Progenitor cell of endocrine pancreas (in vitro differentiated cells): ENCODE measurements at regions not wholly inside any gene's neighbourhood (a gene's known extent, or its start where the extent isn't known, plus 50 kb on each side); places are given as distances from the start of the nearest gene placed in this dataset.

Source experiments
- DNase-seq: peaks from one replicate; pipeline ENCODE4 v3.0.0; 2021; ENCODE audit warnings: low spot score; ENCODE audit not compliant: unreplicated experiment
- H3K27ac Mint-ChIP-seq: 2 replicates; pipeline ENCODE4 v1.8.0; 2021; ENCODE audit warnings: mild to moderate bottlenecking, moderate library complexity, mixed read lengths
- H3K27me3 Mint-ChIP-seq: 2 replicates; pipeline ENCODE4 v1.8.0; 2021; ENCODE audit warnings: mixed read lengths
- H3K36me3 Mint-ChIP-seq: 2 replicates; pipeline ENCODE4 v1.8.0; 2022; ENCODE audit warnings: mixed read lengths; ENCODE audit not compliant: insufficient read depth
- H3K4me1 Mint-ChIP-seq: 2 replicates; pipeline ENCODE4 v1.8.0; 2021; ENCODE audit warnings: low read depth, mixed read lengths
- H3K4me3 Mint-ChIP-seq: 2 replicates; pipeline ENCODE4 v1.8.0; 2021; ENCODE audit warnings: low read depth, mild to moderate bottlenecking, moderate library complexity, mixed read lengths
- H3K9me3 Mint-ChIP-seq: 2 replicates; pipeline ENCODE4 v1.8.0; 2021; ENCODE audit warnings: low read depth, mixed read lengths
- TF ChIP-seq, protein P1 (sequence below): fragments of 200-600 bp; sonication (generic); IDR thresholded peaks from one replicate; pipeline ENCODE4 v1.5.0; 2021; ENCODE audit warnings: antibody characterized with exemption, mild to moderate bottlenecking; ENCODE audit not compliant: unreplicated experiment

DNA sequence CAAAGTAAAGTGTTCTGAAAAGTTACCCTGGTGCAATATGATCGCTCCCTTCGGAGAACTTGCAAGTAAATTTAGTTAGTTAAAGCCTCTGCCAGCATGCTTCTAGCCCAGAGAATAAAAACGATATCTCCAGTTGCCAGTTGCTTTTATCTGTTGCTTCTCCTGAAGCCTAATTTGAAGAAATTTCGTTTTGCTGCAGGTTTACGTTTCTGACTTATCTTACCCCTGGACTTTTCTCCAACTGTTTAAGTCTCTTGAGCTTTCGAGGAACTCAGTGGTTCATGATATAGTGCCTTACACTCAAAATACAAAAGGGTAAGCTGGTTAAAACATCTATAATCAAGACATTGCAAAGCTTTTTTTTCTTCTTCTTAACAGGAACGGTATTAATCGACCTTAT, 131.1 kb downstream of the FAM161A start:
- Mint-ChIP-seq H3K4me3 (no peak overlapping the region), H3K36me3 (no peaks in the 10 kb centered on the region), H3K4me1 (no peaks in the 10 kb centered on the region), H3K27me3 (no peaks in the 10 kb centered on the region), H3K9me3 (peaks cover 10% of the 10 kb centered on the region), H3K27ac (no peak overlapping the region)
- DNase-seq: no peak
- TF ChIP-seq, protein P1, sequence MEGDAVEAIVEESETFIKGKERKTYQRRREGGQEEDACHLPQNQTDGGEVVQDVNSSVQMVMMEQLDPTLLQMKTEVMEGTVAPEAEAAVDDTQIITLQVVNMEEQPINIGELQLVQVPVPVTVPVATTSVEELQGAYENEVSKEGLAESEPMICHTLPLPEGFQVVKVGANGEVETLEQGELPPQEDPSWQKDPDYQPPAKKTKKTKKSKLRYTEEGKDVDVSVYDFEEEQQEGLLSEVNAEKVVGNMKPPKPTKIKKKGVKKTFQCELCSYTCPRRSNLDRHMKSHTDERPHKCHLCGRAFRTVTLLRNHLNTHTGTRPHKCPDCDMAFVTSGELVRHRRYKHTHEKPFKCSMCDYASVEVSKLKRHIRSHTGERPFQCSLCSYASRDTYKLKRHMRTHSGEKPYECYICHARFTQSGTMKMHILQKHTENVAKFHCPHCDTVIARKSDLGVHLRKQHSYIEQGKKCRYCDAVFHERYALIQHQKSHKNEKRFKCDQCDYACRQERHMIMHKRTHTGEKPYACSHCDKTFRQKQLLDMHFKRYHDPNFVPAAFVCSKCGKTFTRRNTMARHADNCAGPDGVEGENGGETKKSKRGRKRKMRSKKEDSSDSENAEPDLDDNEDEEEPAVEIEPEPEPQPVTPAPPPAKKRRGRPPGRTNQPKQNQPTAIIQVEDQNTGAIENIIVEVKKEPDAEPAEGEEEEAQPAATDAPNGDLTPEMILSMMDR: no peak

DNA sequence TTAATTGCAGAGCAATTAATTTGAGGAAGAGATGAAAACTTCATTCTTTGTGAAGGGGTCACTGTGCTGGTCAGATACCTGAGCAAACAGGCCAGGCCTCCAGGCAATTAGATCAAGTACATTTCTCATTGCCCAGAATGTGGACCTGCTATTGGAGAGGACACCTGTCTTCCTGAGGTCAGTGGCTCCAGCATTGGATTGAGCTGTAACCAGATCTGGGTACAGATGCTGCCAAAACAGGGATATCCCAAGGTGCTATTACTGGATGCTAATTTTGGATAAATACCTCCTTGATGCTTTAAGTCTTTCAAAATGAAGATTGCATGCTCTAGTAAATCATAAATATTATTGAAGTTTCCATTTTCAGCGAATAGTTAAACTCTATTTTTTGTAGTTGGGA, 131.5 kb downstream of the FAM161A start:
- Mint-ChIP-seq H3K27me3 (no peaks in the 10 kb centered on the region), H3K9me3 (peaks cover 10% of the 10 kb centered on the region), H3K4me3 (no peak overlapping the region), H3K27ac (no peak overlapping the region), H3K36me3 (no peaks in the 10 kb centered on the region), H3K4me1 (no peaks in the 10 kb centered on the region)
- DNase-seq: no peak
- TF ChIP-seq, protein P1: no peak

DNA sequence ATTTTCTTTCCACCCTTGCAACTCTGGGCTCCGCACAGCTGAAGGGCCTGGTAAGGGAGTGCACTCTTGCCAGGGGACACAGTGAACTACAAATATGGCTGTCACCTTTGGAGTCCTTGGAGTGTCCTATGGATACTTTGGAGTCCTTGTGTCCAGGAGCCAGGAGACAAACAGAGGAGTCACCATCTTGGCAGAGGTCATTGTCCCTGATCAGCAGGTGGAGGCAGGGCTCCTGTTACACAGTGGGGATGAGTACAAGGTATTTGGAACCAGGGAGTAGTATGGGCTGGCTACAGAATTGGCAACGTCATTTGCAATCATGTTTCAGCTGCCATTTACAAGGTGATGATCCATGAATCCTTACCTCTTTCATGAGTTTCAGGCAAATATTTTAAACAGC, 132.5 kb downstream of the FAM161A start:
- DNase-seq: no peak
- H3K4me1 Mint-ChIP-seq: no peaks in the 10 kb centered on the region
- H3K27ac Mint-ChIP-seq: no peak overlapping the region
- TF ChIP-seq, protein P1: no peak
- no peaks in the 10 kb centered on the region for H3K27me3 Mint-ChIP-seq
- H3K9me3 Mint-ChIP-seq: peaks cover 5% of the 10 kb centered on the region
- no peaks in the 10 kb centered on the region for H3K36me3 Mint-ChIP-seq
- H3K4me3 Mint-ChIP-seq: no peak overlapping the region

DNA sequence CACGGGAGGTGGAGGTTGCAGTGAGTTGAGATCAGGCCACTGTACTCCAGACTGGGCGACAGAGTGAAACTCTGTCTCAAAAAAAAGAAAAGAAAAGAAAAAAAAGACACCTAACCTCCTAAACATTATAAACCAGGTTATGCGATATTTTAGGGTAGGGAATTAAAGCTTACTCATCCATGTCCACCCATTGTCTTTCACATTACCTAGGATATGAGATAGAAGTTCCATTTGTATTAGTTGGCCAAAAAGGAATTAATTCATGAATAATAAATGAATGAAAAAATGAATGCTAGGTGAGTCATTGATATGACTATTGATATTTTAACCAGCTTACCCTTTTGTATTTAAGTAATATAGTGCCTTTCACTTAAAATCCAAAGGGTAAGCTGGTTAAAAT, 132.9 kb downstream of the FAM161A start:
- Mint-ChIP-seq H3K4me1 (no peaks in the 10 kb centered on the region), H3K36me3 (no peaks in the 10 kb centered on the region), H3K4me3 (no peak overlapping the region), H3K9me3 (peaks cover under 1% of the 10 kb centered on the region), H3K27me3 (no peaks in the 10 kb centered on the region), H3K27ac (no peak overlapping the region)
- TF ChIP-seq, protein P1: no peak
- no peak for DNase-seq

DNA sequence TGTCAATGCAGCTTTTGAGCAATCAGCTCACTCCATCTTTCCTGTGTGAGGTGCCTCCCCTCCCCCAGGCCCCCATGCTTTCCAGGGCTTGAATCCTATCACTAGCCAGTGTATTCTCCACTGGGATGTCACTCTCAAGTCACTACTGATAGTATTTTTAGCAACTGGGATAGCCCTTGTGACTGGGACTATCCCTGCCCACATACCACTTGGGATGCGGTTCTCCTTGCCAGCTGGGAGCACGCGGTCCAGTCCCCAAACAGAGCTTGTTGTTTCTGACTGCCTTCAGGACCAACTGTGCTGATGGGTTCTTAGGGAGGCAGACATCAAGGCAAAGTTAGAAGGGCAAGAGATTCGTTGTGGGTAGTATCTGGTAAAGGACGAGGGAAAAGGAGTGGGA, 134.9 kb downstream of the FAM161A start:
- Mint-ChIP-seq H3K36me3 (no peaks in the 10 kb centered on the region), H3K4me3 (no peak overlapping the region), H3K9me3 (no peaks in the 10 kb centered on the region), H3K4me1 (no peaks in the 10 kb centered on the region), H3K27me3 (no peaks in the 10 kb centered on the region), H3K27ac (no peak overlapping the region)
- TF ChIP-seq, protein P1: no peak
- DNase-seq: no peak
